ENCODE measurements at regions not wholly inside any gene's neighbourhood (a gene's known extent, or its start where the extent isn't known, plus 50 kb on each side); places are given as distances from the start of the nearest gene placed in this dataset.
"Not testable (repeated sequence)": the region's sequence is repeated elsewhere in the genome, so short reads cannot be mapped to it uniquely, and the experiment has no call there.

- ATAC-seq (ENCODE audit: low FRiP score) (no peak), DNase-seq (ENCODE audit: low spot score) (no peak)
- no peak for TF ChIP-seq CTCF (IDR thresholded peaks at IDR 0.05)
Observed at GRCh38 chr16:13338044-13338443, 436.6 kb downstream of the SHISA9 start.

GRCh38 chr16:13342675-13343074 is 441.3 kb downstream of the SHISA9 start:
- no peak for ATAC-seq (ENCODE audit: low FRiP score)
- no peak for TF ChIP-seq CTCF (IDR thresholded peaks at IDR 0.05)
- no peak for DNase-seq (ENCODE audit: low spot score)

GRCh38 chr16:13344001-13344400 is 442.6 kb downstream of the SHISA9 start:
- no peak for ATAC-seq (ENCODE audit: low FRiP score)
- DNase-seq (ENCODE audit: low spot score): no peak
- TF ChIP-seq CTCF (IDR thresholded peaks at IDR 0.05): no peak

DNA sequence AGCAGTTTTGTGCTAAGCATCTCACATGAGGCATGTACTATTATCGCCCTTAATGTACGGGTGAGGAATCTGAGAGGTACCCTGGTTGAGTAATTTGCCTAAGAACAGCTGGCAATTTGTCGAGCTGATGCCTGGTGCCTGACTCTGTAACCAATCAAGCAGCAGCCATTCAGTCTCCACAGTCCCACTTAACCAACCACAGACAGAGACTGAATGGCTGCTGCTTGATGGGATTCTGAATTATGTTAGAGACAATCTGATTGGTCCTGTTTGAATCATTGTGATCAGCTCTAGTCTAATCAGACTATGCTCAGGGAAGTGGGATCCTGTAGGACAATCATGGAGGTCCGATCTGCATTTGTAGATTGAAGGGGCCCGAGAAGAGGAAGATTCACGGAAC is 447.0 kb downstream of the SHISA9 start:
- DNase-seq (ENCODE audit: low spot score) (no peak), ATAC-seq (ENCODE audit: low FRiP score) (no peak)
- no peak for TF ChIP-seq CTCF (IDR thresholded peaks at IDR 0.05)

DNA sequence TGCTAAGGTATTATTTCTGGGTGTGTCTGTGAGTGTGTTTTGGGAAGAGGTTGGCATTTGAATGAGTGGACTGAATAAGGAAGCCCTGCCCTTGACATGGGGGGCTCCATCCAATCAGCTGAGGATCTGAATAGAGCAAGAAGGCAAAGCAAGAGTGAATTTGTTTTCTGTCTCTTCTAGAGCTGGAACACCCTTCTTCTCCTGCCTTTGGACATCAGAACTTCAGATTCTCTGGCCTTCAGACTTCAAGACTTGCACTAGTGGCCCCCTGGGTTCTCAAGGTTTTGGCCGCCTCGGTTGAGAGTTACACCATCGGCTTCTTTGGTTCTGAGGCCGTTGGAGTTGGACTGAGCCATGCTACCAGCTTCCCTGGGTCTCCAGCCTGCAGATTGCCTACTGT is 448.6 kb downstream of the SHISA9 start:
- no peak for TF ChIP-seq CTCF (IDR thresholded peaks at IDR 0.05)
- no peak for DNase-seq (ENCODE audit: low spot score)
- no peak for ATAC-seq (ENCODE audit: low FRiP score)

DNA sequence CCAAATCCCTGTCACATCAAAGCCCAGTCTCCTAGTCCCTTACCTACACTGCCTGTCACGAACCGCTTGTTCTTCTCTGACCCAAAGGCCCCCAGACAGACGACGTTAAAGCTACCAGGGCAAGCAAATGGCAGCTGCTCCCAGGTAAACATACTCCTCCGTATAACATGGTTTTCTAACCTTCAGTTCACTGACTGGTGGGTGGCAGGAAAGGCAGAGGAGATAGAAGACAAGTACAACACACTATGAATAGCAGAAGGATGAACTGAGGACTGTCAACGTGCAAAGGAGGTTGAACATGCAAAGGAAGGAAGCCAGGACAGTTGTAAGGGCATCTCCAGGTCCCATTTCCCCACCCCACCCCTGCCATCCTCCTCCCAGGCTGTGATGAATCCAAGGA is 449.8 kb downstream of the SHISA9 start:
- no peak for TF ChIP-seq CTCF (IDR thresholded peaks at IDR 0.05)
- DNase-seq (ENCODE audit: low spot score): no peak
- no peak for ATAC-seq (ENCODE audit: low FRiP score)

DNA sequence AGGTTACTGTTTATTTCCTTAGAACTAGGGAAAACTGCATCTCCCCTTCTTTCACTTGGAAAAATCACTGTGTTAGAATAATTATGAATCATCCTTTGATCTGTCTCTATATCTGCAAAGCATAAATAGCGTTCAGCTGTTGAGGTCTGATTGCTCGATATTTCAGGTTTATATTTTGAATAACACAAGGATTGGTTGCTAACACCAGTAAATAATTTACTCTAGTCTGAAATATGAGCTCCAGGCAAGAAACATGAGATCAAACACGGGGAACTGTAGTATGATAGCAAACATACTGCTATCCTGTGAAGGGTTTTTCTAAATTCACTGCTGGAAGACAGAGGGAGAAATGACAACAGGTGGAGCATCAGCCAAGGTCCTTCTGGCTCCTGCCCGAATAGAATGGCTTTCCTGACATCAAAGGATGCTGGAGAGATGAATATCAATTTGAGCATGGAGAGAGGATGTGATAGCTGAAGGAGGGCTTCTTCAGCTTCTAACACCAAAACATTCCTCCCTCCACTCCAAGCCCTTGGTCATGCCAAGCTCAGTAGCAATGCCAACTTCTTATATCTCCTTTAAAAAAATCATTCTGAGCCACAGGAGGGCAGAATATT is 450.3 kb downstream of the SHISA9 start:
- no peak for TF ChIP-seq CTCF (IDR thresholded peaks at IDR 0.05)
- no peak for DNase-seq (ENCODE audit: low spot score)
- no peak for ATAC-seq (ENCODE audit: low FRiP score)

- ATAC-seq (ENCODE audit: low FRiP score); DNase-seq (ENCODE audit: low spot score): not testable (repeated sequence)
Observed at GRCh38 chr16:13352796-13353195, 451.4 kb downstream of the SHISA9 start.

DNA sequence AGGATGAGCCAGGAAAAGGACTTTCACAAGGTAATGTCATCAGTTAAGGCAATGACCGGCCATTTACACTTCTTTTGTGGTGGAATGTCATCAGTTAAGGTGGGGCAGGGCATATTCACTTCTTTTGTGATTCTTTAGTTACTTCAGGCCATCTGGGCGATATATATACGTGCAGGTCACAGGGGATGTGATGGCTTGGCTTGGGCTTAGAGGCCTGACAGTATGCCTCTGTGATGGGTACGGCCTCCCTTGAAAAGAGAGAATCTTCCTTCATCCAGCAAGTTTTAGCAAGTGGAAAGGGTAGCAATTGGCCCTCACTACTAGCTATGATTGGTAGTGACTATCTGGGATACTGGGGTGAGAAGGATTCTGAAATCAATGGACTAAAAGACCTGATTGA is 456.4 kb downstream of the SHISA9 start:
- DNase-seq (ENCODE audit: low spot score); ATAC-seq (ENCODE audit: low FRiP score): not testable (repeated sequence)
